Suppressor macrophage (primary cell): ENCODE measurements at regions not wholly inside any gene's neighbourhood (a gene's known extent, or its start where the extent isn't known, plus 50 kb on each side); places are given as distances from the start of the nearest gene placed in this dataset.

Experiments used
- DNase-seq, 4 experiments: peaks; one replicate each; pipeline ENCODE4 v3.0.0-alpha.2; 2020 to 2022

DNA sequence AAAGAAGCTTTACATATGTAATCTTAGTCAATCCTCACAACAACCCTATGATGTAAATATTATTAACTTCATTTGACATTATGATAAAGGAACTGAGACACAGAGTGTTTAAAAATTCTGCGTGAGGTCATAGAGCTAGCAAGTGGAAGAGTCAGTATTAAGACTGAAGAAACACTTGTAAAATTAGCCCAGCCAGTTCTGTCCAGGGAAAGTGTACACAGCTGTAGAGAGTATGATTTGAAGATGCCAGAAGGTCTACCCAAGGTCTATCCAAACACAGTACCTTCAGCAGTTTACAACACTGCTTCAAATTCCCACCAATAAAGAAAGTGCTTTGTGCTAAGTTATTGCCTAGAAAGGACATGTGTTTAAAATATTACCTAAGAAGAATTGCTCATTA is 51.7 kb upstream of the ITPRID2 start:
- no peak for DNase-seq

DNA sequence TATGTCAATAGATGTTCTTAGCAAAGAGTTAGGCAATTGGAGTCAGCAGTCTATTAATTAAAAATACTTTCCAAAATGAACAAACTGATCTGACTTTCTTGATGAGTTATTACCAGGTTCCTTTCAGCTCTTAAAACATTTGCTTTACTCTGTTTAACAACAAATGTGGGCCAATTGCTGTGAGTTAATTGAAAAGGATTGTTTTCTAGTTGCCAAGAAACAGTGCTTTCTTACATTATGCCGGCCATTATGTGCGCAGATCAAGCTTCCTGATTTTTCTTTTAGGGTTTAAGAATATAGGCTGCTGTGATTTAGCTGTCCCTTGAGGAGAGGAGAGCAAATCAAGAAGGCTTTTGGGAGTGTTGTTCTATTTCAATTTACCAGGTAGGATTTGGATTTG is 50.5 kb upstream of the ITPRID2 start:
- DNase-seq = no peak
